Ecto neural progenitor cell (in vitro differentiated cells): ENCODE measurements at regions not wholly inside any gene's neighbourhood (a gene's known extent, or its start where the extent isn't known, plus 50 kb on each side); places are given as distances from the start of the nearest gene placed in this dataset.
"Not testable (repeated sequence)": the region's sequence is repeated elsewhere in the genome, so short reads cannot be mapped to it uniquely, and the experiment has no call there.

ENCODE experiments used
- DNase-seq: peaks from one replicate; pipeline ENCODE4 v3.0.0-alpha.2; 2018; ENCODE audit warnings: low spot score

- DNase-seq = no peak
Measured at GRCh38 chrX:25141684-25142083, 125.9 kb upstream of the ARX start.

GRCh38 chrX:25131055-25131454, 115.3 kb upstream of the ARX start:
- DNase-seq = no peak

- DNase-seq = no peak
Measured at GRCh38 chrX:25130619-25131018, 114.9 kb upstream of the ARX start.

- no peak for DNase-seq
Measured at GRCh38 chrX:25125483-25125882, 109.7 kb upstream of the ARX start.

GRCh38 chrX:25124391-25124790, 108.6 kb upstream of the ARX start:
- DNase-seq = no peak

- DNase-seq = no peak
Measured at GRCh38 chrX:25112156-25112555, 96.4 kb upstream of the ARX start.

GRCh38 chrX:25108481-25108880, 92.7 kb upstream of the ARX start:
- DNase-seq = no peak

- DNase-seq = no peak
Measured at GRCh38 chrX:25105221-25105620, 89.5 kb upstream of the ARX start.

- no peak for DNase-seq
Measured at GRCh38 chrX:25096522-25097045, 80.8 kb upstream of the ARX start.

- DNase-seq = not testable (repeated sequence)
Measured at GRCh38 chrX:25091152-25091551, 75.4 kb upstream of the ARX start.

GRCh38 chrX:25084446-25084845, 68.7 kb upstream of the ARX start:
- DNase-seq = no peak

GRCh38 chrX:25083661-25084060, 67.9 kb upstream of the ARX start:
- no peak for DNase-seq

- no peak for DNase-seq
Measured at GRCh38 chrX:25079020-25079419, 63.3 kb upstream of the ARX start.

- DNase-seq = no peak
Measured at GRCh38 chrX:25076941-25077500, 61.3 kb upstream of the ARX start.

GRCh38 chrX:25072247-25072646, 56.5 kb upstream of the ARX start:
- DNase-seq = no peak

GRCh38 chrX:25070038-25070437, 54.3 kb upstream of the ARX start:
- DNase-seq = no peak

- no peak for DNase-seq
Measured at GRCh38 chrX:25069209-25069608, 53.4 kb upstream of the ARX start.

GRCh38 chrX:25068340-25068739, 52.6 kb upstream of the ARX start:
- no peak for DNase-seq

- DNase-seq = no peak
Measured at GRCh38 chrX:25067271-25068172, 51.8 kb upstream of the ARX start.

- DNase-seq = no peak
Measured at GRCh38 chrX:25066131-25066530, 50.4 kb upstream of the ARX start.
